Neural cell (in vitro differentiated cells): ENCODE measurements at regions not wholly inside any gene's neighbourhood (a gene's known extent, or its start where the extent isn't known, plus 50 kb on each side); places are given as distances from the start of the nearest gene placed in this dataset.
"Not testable (repeated sequence)": the region's sequence is repeated elsewhere in the genome, so short reads cannot be mapped to it uniquely, and the experiment has no call there.

ENCODE experiments used
- EP300 ChIP-seq: fragments of 450-650 bp; conservative IDR thresholded peaks from 2 replicates; pipeline ENCODE4 v1.6.1; 2014; ENCODE audit warnings: antibody characterized with exemption, mild to moderate bottlenecking, moderate library complexity; ENCODE audit not compliant: poor library complexity, severe bottlenecking
- EZH2 ChIP-seq: fragments of 200-600, 300-800 bp; shearing (Covaris generic), sonication (generic); IDR thresholded peaks from 2 replicates; pipeline ENCODE4 v1.6.1; 2014; ENCODE audit warnings: antibody characterized with exemption, low read length, borderline replicate concordance, mild to moderate bottlenecking; ENCODE audit not compliant: insufficient read depth, poor library complexity, severe bottlenecking
- POLR2AphosphoS5 ChIP-seq: IDR thresholded peaks from 2 replicates; pipeline ENCODE4 v1.6.1; 2012
- RAD21 ChIP-seq: fragments of 450-650 bp; conservative IDR thresholded peaks from 2 replicates; pipeline ENCODE4 v1.6.1; 2014; ENCODE audit warnings: antibody characterized with exemption, mild to moderate bottlenecking, moderate library complexity
- TAF1 ChIP-seq: IDR thresholded peaks from 2 replicates; pipeline ENCODE4 v1.6.1; 2012; ENCODE audit warnings: low read depth
- TF ChIP-seq, protein P1 (sequence below): fragments of 450-650 bp; IDR thresholded peaks from 2 replicates; pipeline ENCODE4 v1.5.1; 2014; ENCODE audit warnings: antibody characterized with exemption, mild to moderate bottlenecking, moderate library complexity; ENCODE audit not compliant: poor library complexity, severe bottlenecking
- TF ChIP-seq, protein P2 (sequence below): IDR thresholded peaks from 2 replicates; pipeline ENCODE4 v1.6.1; 2012; ENCODE audit warnings: borderline replicate concordance

DNA sequence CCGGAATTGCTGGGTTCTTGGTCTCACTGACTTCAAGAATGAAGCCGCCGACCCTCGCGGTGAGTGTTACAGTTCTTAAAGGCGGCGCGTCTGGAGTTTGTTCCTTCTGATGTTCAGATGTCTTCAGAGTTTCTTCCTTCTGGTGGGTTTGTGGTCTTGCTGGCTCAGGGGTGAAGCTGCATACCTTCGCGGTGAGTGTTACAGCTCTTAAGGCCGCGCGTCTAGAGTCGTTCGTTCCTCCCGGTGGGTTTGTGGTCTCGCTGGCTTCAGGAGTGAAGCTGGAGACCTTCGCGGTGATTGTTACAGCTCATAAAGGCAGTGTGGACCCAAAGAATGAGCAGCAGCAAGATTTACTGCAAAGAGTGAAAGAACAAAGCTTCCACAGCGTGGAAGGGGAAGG is 792.1 kb upstream of the CCDC179 start:
- TF ChIP-seq EP300, RAD21, POLR2AphosphoS5, EZH2, TAF1: not testable (repeated sequence)
- TF ChIP-seq, protein P1, sequence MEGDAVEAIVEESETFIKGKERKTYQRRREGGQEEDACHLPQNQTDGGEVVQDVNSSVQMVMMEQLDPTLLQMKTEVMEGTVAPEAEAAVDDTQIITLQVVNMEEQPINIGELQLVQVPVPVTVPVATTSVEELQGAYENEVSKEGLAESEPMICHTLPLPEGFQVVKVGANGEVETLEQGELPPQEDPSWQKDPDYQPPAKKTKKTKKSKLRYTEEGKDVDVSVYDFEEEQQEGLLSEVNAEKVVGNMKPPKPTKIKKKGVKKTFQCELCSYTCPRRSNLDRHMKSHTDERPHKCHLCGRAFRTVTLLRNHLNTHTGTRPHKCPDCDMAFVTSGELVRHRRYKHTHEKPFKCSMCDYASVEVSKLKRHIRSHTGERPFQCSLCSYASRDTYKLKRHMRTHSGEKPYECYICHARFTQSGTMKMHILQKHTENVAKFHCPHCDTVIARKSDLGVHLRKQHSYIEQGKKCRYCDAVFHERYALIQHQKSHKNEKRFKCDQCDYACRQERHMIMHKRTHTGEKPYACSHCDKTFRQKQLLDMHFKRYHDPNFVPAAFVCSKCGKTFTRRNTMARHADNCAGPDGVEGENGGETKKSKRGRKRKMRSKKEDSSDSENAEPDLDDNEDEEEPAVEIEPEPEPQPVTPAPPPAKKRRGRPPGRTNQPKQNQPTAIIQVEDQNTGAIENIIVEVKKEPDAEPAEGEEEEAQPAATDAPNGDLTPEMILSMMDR = not testable (repeated sequence)
- TF ChIP-seq, protein P2, sequence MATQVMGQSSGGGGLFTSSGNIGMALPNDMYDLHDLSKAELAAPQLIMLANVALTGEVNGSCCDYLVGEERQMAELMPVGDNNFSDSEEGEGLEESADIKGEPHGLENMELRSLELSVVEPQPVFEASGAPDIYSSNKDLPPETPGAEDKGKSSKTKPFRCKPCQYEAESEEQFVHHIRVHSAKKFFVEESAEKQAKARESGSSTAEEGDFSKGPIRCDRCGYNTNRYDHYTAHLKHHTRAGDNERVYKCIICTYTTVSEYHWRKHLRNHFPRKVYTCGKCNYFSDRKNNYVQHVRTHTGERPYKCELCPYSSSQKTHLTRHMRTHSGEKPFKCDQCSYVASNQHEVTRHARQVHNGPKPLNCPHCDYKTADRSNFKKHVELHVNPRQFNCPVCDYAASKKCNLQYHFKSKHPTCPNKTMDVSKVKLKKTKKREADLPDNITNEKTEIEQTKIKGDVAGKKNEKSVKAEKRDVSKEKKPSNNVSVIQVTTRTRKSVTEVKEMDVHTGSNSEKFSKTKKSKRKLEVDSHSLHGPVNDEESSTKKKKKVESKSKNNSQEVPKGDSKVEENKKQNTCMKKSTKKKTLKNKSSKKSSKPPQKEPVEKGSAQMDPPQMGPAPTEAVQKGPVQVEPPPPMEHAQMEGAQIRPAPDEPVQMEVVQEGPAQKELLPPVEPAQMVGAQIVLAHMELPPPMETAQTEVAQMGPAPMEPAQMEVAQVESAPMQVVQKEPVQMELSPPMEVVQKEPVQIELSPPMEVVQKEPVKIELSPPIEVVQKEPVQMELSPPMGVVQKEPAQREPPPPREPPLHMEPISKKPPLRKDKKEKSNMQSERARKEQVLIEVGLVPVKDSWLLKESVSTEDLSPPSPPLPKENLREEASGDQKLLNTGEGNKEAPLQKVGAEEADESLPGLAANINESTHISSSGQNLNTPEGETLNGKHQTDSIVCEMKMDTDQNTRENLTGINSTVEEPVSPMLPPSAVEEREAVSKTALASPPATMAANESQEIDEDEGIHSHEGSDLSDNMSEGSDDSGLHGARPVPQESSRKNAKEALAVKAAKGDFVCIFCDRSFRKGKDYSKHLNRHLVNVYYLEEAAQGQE = not testable (repeated sequence)
